Epithelial cell of proximal tubule (primary cell): ENCODE measurements at regions not wholly inside any gene's neighbourhood (a gene's known extent, or its start where the extent isn't known, plus 50 kb on each side); places are given as distances from the start of the nearest gene placed in this dataset.

Experiments
- DNase-seq: peaks from one replicate; pipeline ENCODE4 v3.0.0-alpha.2; 2011; ENCODE audit warnings: low read depth
- H3K4me3 ChIP-seq: 2 replicates; pipeline ENCODE4 v1.5.1; 2011; ENCODE audit warnings: low read depth, mild to moderate bottlenecking, low read length
- CTCF ChIP-seq: conservative IDR thresholded peaks from 2 replicates; pipeline ENCODE4 v1.5.1; 2012; ENCODE audit warnings: low read depth, mild to moderate bottlenecking, low read length

GRCh38 chr13:73419186-73419585 lies 360.4 kb downstream of the KLF5 start:
- DNase-seq = no peak
- no peak overlapping the region for H3K4me3 ChIP-seq
- no peak for TF ChIP-seq CTCF

- no peak overlapping the region for H3K4me3 ChIP-seq
- TF ChIP-seq CTCF = peak; percentile 64
- DNase-seq = no peak
These were observed 358.3 kb downstream of the KLF5 start for GRCh38 chr13:73417012-73417615.

- H3K4me3 ChIP-seq = no peak overlapping the region
- DNase-seq = no peak
- TF ChIP-seq CTCF = no peak
These were observed 357.3 kb downstream of the KLF5 start for GRCh38 chr13:73416093-73416492.

GRCh38 chr13:73413656-73414055 lies 354.9 kb downstream of the KLF5 start:
- DNase-seq = no peak
- TF ChIP-seq CTCF = no peak
- no peak overlapping the region for H3K4me3 ChIP-seq

- DNase-seq = no peak
- H3K4me3 ChIP-seq = no peak overlapping the region
- no peak for TF ChIP-seq CTCF
These were observed 354.1 kb downstream of the KLF5 start for GRCh38 chr13:73412933-73413332.

- no peak for TF ChIP-seq CTCF
- no peak overlapping the region for H3K4me3 ChIP-seq
- DNase-seq = no peak
These were observed 352.4 kb downstream of the KLF5 start for GRCh38 chr13:73411067-73411809.

GRCh38 chr13:73406454-73406853 lies 347.6 kb downstream of the KLF5 start:
- no peak overlapping the region for H3K4me3 ChIP-seq
- DNase-seq = no peak
- TF ChIP-seq CTCF = no peak
